Gastrocnemius medialis (tissue), 4 donors: ENCODE measurements at regions not wholly inside any gene's neighbourhood (a gene's known extent, or its start where the extent isn't known, plus 50 kb on each side); places are given as distances from the start of the nearest gene placed in this dataset.

Source experiments
- POLR2A ChIP-seq, 2 donors: fragments of 450-650 bp; IDR thresholded peaks; one replicate each; pipeline ENCODE4 v1.6.1; 2017; ENCODE audit warnings: antibody characterized with exemption in 2 of 2, mild to moderate bottlenecking in 2 of 2, moderate library complexity in 2 of 2
- TF ChIP-seq, protein P1 (sequence below), 5 experiments: fragments of 450-650 bp in 3 of 5; fragments of 200-600 bp in 2 of 5; sonication (generic) in 2 of 5; IDR thresholded peaks in 4 of 5; conservative IDR thresholded peaks in 1 of 5; 1 replicate in 4 of 5; 2 replicates in 1 of 5; pipeline ENCODE4 v1.5.1; 2016 to 2019; ENCODE audit warnings: antibody characterized with exemption in 5 of 5, mild to moderate bottlenecking in 3 of 5, moderate library complexity in 3 of 5

DNA sequence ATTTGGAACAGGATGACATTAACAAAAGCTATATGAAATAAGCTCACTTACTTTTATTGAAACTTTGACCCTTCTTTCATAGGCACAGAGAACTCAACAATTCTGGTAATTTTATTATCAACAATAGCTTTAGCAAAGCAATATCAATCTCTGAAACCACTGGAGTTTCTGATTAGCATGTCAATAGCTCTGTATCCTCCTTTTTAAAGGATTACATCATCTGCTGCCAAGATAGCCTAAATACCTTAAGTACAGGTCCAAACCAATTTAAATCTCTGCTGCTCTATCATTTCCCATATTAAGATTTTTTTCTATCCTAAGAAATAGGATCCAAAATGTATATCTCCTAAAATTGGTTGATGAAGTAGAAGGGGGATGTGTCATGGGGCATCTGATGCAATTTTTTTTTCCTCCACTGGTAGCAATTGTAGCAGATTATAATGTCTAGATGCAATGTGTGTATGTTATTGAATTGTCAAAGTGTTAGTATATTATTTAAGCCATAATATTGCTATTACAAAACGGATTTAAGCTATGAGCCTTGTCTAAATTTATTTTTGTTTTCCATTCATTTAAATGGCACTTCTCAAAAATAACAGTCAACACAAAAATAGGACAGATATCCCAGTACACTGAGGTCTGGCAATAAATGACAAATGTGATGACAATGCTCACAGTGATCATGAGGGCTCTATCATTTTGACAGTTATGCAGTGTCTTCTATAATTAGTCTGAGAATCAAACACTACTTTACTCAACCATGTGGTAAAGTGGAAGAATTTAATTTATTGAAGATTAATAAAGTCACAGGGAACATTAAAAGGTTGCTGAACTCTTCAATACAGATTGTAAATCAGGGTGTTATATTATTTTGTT is 328.4 kb downstream of the CDH7 start:
- TF ChIP-seq, protein P1, sequence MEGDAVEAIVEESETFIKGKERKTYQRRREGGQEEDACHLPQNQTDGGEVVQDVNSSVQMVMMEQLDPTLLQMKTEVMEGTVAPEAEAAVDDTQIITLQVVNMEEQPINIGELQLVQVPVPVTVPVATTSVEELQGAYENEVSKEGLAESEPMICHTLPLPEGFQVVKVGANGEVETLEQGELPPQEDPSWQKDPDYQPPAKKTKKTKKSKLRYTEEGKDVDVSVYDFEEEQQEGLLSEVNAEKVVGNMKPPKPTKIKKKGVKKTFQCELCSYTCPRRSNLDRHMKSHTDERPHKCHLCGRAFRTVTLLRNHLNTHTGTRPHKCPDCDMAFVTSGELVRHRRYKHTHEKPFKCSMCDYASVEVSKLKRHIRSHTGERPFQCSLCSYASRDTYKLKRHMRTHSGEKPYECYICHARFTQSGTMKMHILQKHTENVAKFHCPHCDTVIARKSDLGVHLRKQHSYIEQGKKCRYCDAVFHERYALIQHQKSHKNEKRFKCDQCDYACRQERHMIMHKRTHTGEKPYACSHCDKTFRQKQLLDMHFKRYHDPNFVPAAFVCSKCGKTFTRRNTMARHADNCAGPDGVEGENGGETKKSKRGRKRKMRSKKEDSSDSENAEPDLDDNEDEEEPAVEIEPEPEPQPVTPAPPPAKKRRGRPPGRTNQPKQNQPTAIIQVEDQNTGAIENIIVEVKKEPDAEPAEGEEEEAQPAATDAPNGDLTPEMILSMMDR (IDR thresholded peaks at IDR 0.05 in 4 of 5, conservative IDR thresholded peaks at IDR 0.05 in 1 of 5): no peak
- TF ChIP-seq POLR2A (IDR thresholded peaks at IDR 0.05): no peak
